SH-SY5Y (cell line): ENCODE measurements at regions not wholly inside any gene's neighbourhood (a gene's known extent, or its start where the extent isn't known, plus 50 kb on each side); places are given as distances from the start of the nearest gene placed in this dataset.

Experiments
- GATA2 ChIP-seq: IDR thresholded peaks from 2 replicates; pipeline ENCODE4 v1.6.1; 2011; ENCODE audit warnings: mild to moderate bottlenecking, low read depth, low read length
- GATA3 ChIP-seq: IDR thresholded peaks from 2 replicates; pipeline ENCODE4 v1.6.1; 2011; ENCODE audit warnings: low read depth, mild to moderate bottlenecking, low read length, moderate library complexity

- TF ChIP-seq GATA2, result no peak
- TF ChIP-seq GATA3, result no peak
Observed at GRCh38 chr2:217189747-217190146, 329.9 kb upstream of the TNP1 start.
